ENCODE measurements at regions not wholly inside any gene's neighbourhood (a gene's known extent, or its start where the extent isn't known, plus 50 kb on each side); places are given as distances from the start of the nearest gene placed in this dataset.

DNA sequence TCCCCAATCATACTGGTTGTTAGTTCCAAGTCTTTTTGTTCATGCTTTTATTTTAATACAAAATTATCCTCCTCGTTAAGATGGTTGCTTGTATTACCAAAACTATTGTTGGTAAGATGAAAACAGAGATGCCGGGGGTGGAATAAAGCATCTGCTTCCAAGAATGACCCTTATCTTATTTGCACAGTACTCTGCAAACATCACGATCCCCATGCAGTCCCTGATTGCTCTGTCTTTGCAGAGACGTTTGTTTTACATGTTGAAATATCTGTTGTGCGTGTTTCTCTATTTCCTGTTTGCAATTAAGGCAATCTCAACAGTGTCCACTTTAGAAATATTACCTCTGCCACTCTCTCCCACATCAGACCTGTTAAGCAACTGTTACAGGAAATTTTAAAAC, 141.3 kb upstream of the NCAM2 start:
- TF ChIP-seq POLR2AphosphoS5 (IDR thresholded peaks at IDR 0.05) (no peak), POLR2A (IDR thresholded peaks at IDR 0.05) (no peak)
- TF ChIP-seq, protein P1, sequence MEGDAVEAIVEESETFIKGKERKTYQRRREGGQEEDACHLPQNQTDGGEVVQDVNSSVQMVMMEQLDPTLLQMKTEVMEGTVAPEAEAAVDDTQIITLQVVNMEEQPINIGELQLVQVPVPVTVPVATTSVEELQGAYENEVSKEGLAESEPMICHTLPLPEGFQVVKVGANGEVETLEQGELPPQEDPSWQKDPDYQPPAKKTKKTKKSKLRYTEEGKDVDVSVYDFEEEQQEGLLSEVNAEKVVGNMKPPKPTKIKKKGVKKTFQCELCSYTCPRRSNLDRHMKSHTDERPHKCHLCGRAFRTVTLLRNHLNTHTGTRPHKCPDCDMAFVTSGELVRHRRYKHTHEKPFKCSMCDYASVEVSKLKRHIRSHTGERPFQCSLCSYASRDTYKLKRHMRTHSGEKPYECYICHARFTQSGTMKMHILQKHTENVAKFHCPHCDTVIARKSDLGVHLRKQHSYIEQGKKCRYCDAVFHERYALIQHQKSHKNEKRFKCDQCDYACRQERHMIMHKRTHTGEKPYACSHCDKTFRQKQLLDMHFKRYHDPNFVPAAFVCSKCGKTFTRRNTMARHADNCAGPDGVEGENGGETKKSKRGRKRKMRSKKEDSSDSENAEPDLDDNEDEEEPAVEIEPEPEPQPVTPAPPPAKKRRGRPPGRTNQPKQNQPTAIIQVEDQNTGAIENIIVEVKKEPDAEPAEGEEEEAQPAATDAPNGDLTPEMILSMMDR (IDR thresholded peaks at IDR 0.05): no peak
